Calu3 (cell line): ENCODE measurements at regions not wholly inside any gene's neighbourhood (a gene's known extent, or its start where the extent isn't known, plus 50 kb on each side); places are given as distances from the start of the nearest gene placed in this dataset.

Experiments used
- BruUV-seq: library from RNA; stranded (reverse); fragments of 400-500 nt; replicated peaks from 2 replicates; lab custom pipeline; 2021; lab: Mats Ljungman, UMichigan
- CTCF ChIA-PET: fragments of 300-600 bp; sonication (Branson Sonifier 250); formaldehyde crosslinking; loops from one replicate; lab custom pipeline; 2022; ENCODE audit warnings: antibody characterized with exemption; lab: Charles Lee
- DNase-seq: peaks from one replicate; pipeline ENCODE4 v3.0.0; 2022
- H3K27ac Mint-ChIP-seq: one replicate; pipeline ENCODE4 v1.8.0; 2022; ENCODE audit warnings: mixed read lengths; ENCODE audit not compliant: unreplicated experiment
- H3K27me3 Mint-ChIP-seq: one replicate; pipeline ENCODE4 v1.8.0; 2022; ENCODE audit warnings: mixed read lengths; ENCODE audit not compliant: unreplicated experiment
- H3K36me3 Mint-ChIP-seq: one replicate; pipeline ENCODE4 v1.8.0; 2022; ENCODE audit warnings: mild to moderate bottlenecking, moderate library complexity, mixed read lengths; ENCODE audit not compliant: insufficient read depth, unreplicated experiment
- H3K4me1 Mint-ChIP-seq: one replicate; pipeline ENCODE4 v1.8.0; 2022; ENCODE audit warnings: mild to moderate bottlenecking, low read depth, mixed read lengths; ENCODE audit not compliant: unreplicated experiment
- H3K4me3 Mint-ChIP-seq: one replicate; pipeline ENCODE4 v1.8.0; 2022; ENCODE audit warnings: mild to moderate bottlenecking, low read depth, moderate library complexity, mixed read lengths; ENCODE audit not compliant: unreplicated experiment
- H3K9me3 Mint-ChIP-seq: one replicate; pipeline ENCODE4 v1.8.0; 2022; ENCODE audit warnings: low read depth, mixed read lengths; ENCODE audit not compliant: unreplicated experiment
- intact Hi-C: fragments of 100-400 bp; cut with micrococcal nuclease; formaldehyde crosslinking; loops from one replicate; pipeline ENCODE4 v1.10.0; 2022; ENCODE audit not compliant: unreplicated experiment
- TF ChIP-seq, protein P1 (sequence below): fragments of 200-600 bp; IDR thresholded peaks from one replicate; pipeline ENCODE4 v1.8.0; 2022; ENCODE audit warnings: antibody characterized with exemption; ENCODE audit not compliant: unreplicated experiment

DNA sequence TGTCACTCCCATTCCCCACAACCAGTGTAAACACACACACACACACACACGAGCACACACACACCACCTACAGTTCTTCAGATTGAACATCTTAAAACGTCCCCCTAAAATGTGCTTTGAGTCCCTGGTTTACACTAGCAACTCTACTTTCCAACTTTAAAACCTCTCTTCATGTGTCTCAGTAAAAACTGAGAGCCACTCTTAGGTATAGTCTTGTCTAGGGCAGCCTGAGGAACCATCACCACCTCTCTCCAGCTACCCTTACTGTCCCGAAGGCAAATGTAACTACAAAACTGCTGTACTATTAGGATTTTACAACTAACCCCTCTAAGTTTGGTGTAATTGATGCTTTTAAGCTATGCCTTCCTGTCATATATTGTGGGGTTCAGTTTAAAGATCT is 1501.6 kb upstream of the MIR17HG start:
- H3K36me3 Mint-ChIP-seq: no peaks in the 10 kb centered on the region
- CTCF ChIA-PET: no interaction called here

DNA sequence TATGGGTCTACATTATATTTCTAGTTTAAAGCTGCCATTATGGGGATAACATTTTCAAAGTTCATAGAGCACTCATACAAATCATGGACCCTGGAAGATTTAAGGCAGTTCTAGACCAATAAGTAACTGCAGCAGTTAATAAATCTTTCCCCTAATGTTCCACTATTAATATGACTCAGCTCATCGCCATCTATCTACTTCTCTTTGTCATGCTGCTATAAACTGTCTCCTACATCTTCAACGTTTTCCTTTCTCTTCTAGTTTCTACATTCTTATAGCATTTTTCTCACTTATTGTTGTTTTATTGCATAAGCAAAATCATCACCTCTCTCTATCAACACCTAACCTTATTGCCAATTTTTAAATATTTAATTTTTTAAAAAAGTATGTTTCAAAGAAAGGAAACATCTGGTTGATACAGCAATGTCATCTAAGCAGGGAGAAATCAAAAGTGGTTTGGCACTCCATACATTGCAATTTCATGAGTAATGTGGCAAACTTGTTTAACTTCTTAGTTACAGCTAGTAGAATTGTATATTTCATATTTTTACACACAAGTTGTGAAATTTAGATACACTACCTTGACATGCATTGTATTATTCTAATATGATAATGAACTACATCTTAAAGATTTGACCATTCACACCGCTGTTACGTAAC is 1500.4 kb upstream of the MIR17HG start:
- CTCF ChIA-PET: no interaction called here
- BruUV-seq: no TSS peak
- Mint-ChIP-seq H3K9me3 (no peaks in the 10 kb centered on the region), H3K27me3 (no peaks in the 10 kb centered on the region), H3K27ac (no peak overlapping the region), H3K4me3 (no peak overlapping the region), H3K36me3 (no peaks in the 10 kb centered on the region), H3K4me1 (no peaks in the 10 kb centered on the region)
- no peak for DNase-seq
- TF ChIP-seq, protein P1, sequence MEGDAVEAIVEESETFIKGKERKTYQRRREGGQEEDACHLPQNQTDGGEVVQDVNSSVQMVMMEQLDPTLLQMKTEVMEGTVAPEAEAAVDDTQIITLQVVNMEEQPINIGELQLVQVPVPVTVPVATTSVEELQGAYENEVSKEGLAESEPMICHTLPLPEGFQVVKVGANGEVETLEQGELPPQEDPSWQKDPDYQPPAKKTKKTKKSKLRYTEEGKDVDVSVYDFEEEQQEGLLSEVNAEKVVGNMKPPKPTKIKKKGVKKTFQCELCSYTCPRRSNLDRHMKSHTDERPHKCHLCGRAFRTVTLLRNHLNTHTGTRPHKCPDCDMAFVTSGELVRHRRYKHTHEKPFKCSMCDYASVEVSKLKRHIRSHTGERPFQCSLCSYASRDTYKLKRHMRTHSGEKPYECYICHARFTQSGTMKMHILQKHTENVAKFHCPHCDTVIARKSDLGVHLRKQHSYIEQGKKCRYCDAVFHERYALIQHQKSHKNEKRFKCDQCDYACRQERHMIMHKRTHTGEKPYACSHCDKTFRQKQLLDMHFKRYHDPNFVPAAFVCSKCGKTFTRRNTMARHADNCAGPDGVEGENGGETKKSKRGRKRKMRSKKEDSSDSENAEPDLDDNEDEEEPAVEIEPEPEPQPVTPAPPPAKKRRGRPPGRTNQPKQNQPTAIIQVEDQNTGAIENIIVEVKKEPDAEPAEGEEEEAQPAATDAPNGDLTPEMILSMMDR: no peak
- intact Hi-C loops: no loop called here

More for the DNA sequence above, 1501.6 kb upstream of the MIR17HG start:
- H3K4me3 Mint-ChIP-seq: no peak overlapping the region
- H3K27ac Mint-ChIP-seq: no peak overlapping the region
- TF ChIP-seq, protein P1: no peak
- DNase-seq: no peak
- intact Hi-C loops: no loop called here
- no peaks in the 10 kb centered on the region for H3K9me3 Mint-ChIP-seq
- no peaks in the 10 kb centered on the region for H3K4me1 Mint-ChIP-seq
- H3K27me3 Mint-ChIP-seq: no peaks in the 10 kb centered on the region
- no TSS peak for BruUV-seq

DNA sequence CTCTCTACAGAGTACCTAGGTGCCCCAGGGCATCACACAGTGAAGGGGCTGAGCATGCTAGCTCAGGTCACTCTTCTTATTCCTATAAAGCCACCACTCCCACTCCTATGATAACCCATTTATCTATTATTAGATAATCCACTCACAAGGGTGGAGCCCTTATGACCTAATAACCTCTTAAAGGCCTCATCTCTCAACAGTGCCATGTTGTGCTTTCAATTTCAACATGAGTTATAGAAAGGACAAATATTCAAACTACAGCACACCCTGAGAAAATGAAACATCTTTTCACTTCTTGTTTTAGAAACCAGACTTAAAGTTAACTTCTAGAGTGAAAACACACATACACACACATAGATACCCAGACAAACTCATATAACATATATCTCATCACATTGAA is 1494.9 kb upstream of the MIR17HG start:
- TF ChIP-seq, protein P1: no peak
- Mint-ChIP-seq H3K27me3 (no peaks in the 10 kb centered on the region), H3K9me3 (no peaks in the 10 kb centered on the region), H3K36me3 (no peaks in the 10 kb centered on the region), H3K27ac (no peak overlapping the region), H3K4me3 (no peak overlapping the region), H3K4me1 (no peaks in the 10 kb centered on the region)
- CTCF ChIA-PET: no interaction called here
- no TSS peak for BruUV-seq
- DNase-seq: no peak
- intact Hi-C loops: no loop called here

DNA sequence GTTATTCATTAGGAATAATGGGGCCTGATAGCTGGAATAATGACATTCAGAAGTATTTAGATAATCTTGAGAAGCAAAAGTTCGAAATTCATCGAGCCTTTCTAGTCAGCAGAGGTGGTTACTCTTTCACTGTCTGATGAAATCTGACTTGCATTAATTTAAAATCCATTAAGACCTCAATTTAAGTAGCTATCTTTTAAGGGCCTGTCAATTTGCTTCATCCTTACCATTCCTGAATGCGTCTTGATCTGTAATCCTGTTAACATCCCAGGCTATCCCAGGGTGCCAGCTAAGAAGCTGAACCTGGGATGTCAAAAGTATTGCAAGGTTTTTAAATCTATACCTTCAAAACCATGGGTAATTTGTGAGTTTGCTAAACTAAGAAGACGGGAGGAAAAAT is 1491.0 kb upstream of the MIR17HG start:
- DNase-seq: no peak
- no TSS peak for BruUV-seq
- no peaks in the 10 kb centered on the region for H3K9me3 Mint-ChIP-seq
- CTCF ChIA-PET: no interaction called here
- no peak overlapping the region for H3K4me3 Mint-ChIP-seq
- H3K4me1 Mint-ChIP-seq: no peaks in the 10 kb centered on the region
- no peak overlapping the region for H3K27ac Mint-ChIP-seq
- H3K36me3 Mint-ChIP-seq: no peaks in the 10 kb centered on the region
- intact Hi-C loops: no loop called here
- TF ChIP-seq, protein P1: no peak
- no peaks in the 10 kb centered on the region for H3K27me3 Mint-ChIP-seq
